Body of pancreas (tissue), 4 donors: ENCODE measurements at regions not wholly inside any gene's neighbourhood (a gene's known extent, or its start where the extent isn't known, plus 50 kb on each side); places are given as distances from the start of the nearest gene placed in this dataset.

Experiments
- ATAC-seq: fragments of 150-250 bp; one replicate; pipeline ENCODE4 v1.9.1; 2016
- DNase-seq, 4 donors: peaks; one replicate each; pipeline ENCODE4 v3.0.0-alpha.2; 2019
- H3K27ac ChIP-seq, 4 donors: fragments of 200-600 bp; sonication (generic); 1 replicate in 3 of 4; 2 replicates in 1 of 4; pipeline versions ENCODE4 v1.5.1 to v1.6.1; 2016 to 2019; ENCODE audit warnings: mild to moderate bottlenecking in 1 of 4, mixed read lengths in 1 of 4, moderate library complexity in 1 of 4
- H3K27me3 ChIP-seq, 2 donors: fragments of 200-600 bp; sonication (generic); one replicate each; pipeline ENCODE4 v1.6.0; 2016; ENCODE audit warnings: mild to moderate bottlenecking in 1 of 2
- H3K36me3 ChIP-seq, 2 donors: fragments of 200-600 bp; sonication (generic); replicated peaks in 1 of 2; 2 replicates each; pipeline ENCODE4 v1.5.1; 2016; ENCODE audit warnings: low read depth in 2 of 2; ENCODE audit not compliant: insufficient read depth in 1 of 2
- H3K4me1 ChIP-seq: fragments of 200-600 bp; sonication (generic); one replicate; pipeline ENCODE4 v1.6.0; 2016
- H3K4me3 ChIP-seq, 2 donors: fragments of 200-600 bp; sonication (generic); 1 replicate in 1 of 2; 2 replicates in 1 of 2; pipeline ENCODE4 v1.5.1; 2016 to 2019
- H3K9me3 ChIP-seq, 3 donors: fragments of 200-600 bp; sonication (generic); 1 replicate in 2 of 3; 2 replicates in 1 of 3; pipeline ENCODE4 v1.5.1; 2016
- CTCF ChIP-seq, 7 experiments: fragments of 450-650 bp in 4 of 7; fragments of 200-600 bp in 3 of 7; sonication (generic) in 3 of 7; IDR thresholded peaks; one replicate each; pipeline ENCODE4 v1.5.1; 2016 to 2019; ENCODE audit warnings: antibody characterized with exemption in 7 of 7
- POLR2A ChIP-seq, 3 donors: fragments of 450-650 bp; IDR thresholded peaks; one replicate each; pipeline ENCODE4 v1.6.1; 2016; ENCODE audit warnings: antibody characterized with exemption in 3 of 3, mild to moderate bottlenecking in 2 of 3
- whole genome bisulfite sequencing, 2 donors: methylation state at CpG; one replicate each; pipeline ENCODE4 v1.1.5; 2017; 5-methylcytosine and 5-hydroxymethylcytosine counted together
- intact Hi-C: fragments of 100-400 bp; cut with DNase I; formaldehyde crosslinking; loops from one replicate; pipeline ENCODE4 v1.15.1; 2023

- ATAC-seq (no peak), DNase-seq (no peak)
- H3K36me3 ChIP-seq, result no peaks in the 10 kb centered on the region
- intact Hi-C loops, result no loop called here
- no peaks in the 10 kb centered on the region for H3K4me1 ChIP-seq
- no peak overlapping the region for H3K27ac ChIP-seq
- H3K4me3 ChIP-seq, result no peak overlapping the region
- WGBS, 2 donors, result 72 to 91% methylated on average over 3 of the region's 3 CpGs
- H3K27me3 ChIP-seq, result no peaks in the 10 kb centered on the region
- no peak for TF ChIP-seq CTCF (IDR thresholded peaks at IDR 0.05)
- TF ChIP-seq POLR2A (IDR thresholded peaks at IDR 0.05), result no peak
- H3K9me3 ChIP-seq, result no peaks in the 10 kb centered on the region
These were observed 171.0 kb upstream of the MBNL1 start for GRCh38 chr3:152097770-152098169.

- H3K36me3 ChIP-seq, result no peaks in the 10 kb centered on the region
- H3K4me1 ChIP-seq, result no peaks in the 10 kb centered on the region
- no peaks in the 10 kb centered on the region for H3K27me3 ChIP-seq
- H3K27ac ChIP-seq, result no peak overlapping the region
- intact Hi-C loops, result no loop called here
- WGBS, 2 donors, result 56 to 58% methylated on average over 3 of the region's 3 CpGs
- no peaks in the 10 kb centered on the region for H3K9me3 ChIP-seq
- no peak for DNase-seq
- ATAC-seq, result no peak
- no peak for TF ChIP-seq CTCF (IDR thresholded peaks at IDR 0.05)
- TF ChIP-seq POLR2A (IDR thresholded peaks at IDR 0.05), result no peak
- no peak overlapping the region for H3K4me3 ChIP-seq
These were observed 168.1 kb upstream of the MBNL1 start for GRCh38 chr3:152100491-152101132.

- Histone ChIP-seq H3K27ac (no peak overlapping the region), H3K4me3 (no peak overlapping the region), H3K9me3 (no peaks in the 10 kb centered on the region), H3K4me1 (no peaks in the 10 kb centered on the region), H3K27me3 (no peaks in the 10 kb centered on the region), H3K36me3 (no peaks in the 10 kb centered on the region)
- no peak for ATAC-seq
- intact Hi-C loops, result no loop called here
- no peak for TF ChIP-seq POLR2A (IDR thresholded peaks at IDR 0.05)
- no peak for TF ChIP-seq CTCF (IDR thresholded peaks at IDR 0.05)
- 75 to 84% methylated on average over 7 of the region's 7 CpGs for WGBS, 2 donors
- no peak for DNase-seq
These were observed 166.3 kb upstream of the MBNL1 start for GRCh38 chr3:152102410-152102809.

GRCh38 chr3:152103257-152103656, 165.5 kb upstream of the MBNL1 start:
- H3K27me3 ChIP-seq, result no peaks in the 10 kb centered on the region
- intact Hi-C loops, result no loop called here
- no peak for ATAC-seq
- no peak overlapping the region for H3K27ac ChIP-seq
- H3K9me3 ChIP-seq, result no peaks in the 10 kb centered on the region
- 88 to 91% methylated on average over 1 of the region's 1 CpG for WGBS, 2 donors
- TF ChIP-seq POLR2A (IDR thresholded peaks at IDR 0.05), result no peak
- no peak for TF ChIP-seq CTCF (IDR thresholded peaks at IDR 0.05)
- H3K4me1 ChIP-seq, result no peaks in the 10 kb centered on the region
- no peak for DNase-seq
- H3K4me3 ChIP-seq, result no peak overlapping the region
- no peaks in the 10 kb centered on the region for H3K36me3 ChIP-seq

GRCh38 chr3:152104847-152105415, 163.8 kb upstream of the MBNL1 start:
- DNase-seq, result no peak
- 70 to 71% methylated on average over 3 of the region's 3 CpGs for WGBS, 2 donors
- no peaks in the 10 kb centered on the region for H3K27me3 ChIP-seq
- intact Hi-C loops, result no loop called here
- TF ChIP-seq CTCF (IDR thresholded peaks at IDR 0.05) (no peak), POLR2A (IDR thresholded peaks at IDR 0.05) (no peak)
- ATAC-seq, result no peak
- no peak overlapping the region for H3K27ac ChIP-seq
- no peaks in the 10 kb centered on the region for H3K9me3 ChIP-seq
- H3K4me3 ChIP-seq, result no peak overlapping the region
- H3K36me3 ChIP-seq, result no peaks in the 10 kb centered on the region
- no peaks in the 10 kb centered on the region for H3K4me1 ChIP-seq
